Astrocyte (in vitro differentiated cells and primary cell): ENCODE measurements at regions not wholly inside any gene's neighbourhood (a gene's known extent, or its start where the extent isn't known, plus 50 kb on each side); places are given as distances from the start of the nearest gene placed in this dataset.

Experiments
- DNase-seq: peaks from one replicate; pipeline ENCODE4 v3.0.0-alpha.2; 2010; ENCODE audit warnings: low read depth
- FAIRE-seq: peaks from 2 replicates; lab custom pipeline; 2011; peaks lifted over from hg19 to GRCh38; lab: Jason Lieb, UNC
- H2AFZ ChIP-seq: 2 replicates; pipeline ENCODE4 v1.6.0; 2012; ENCODE audit warnings: low read depth, low read length, inconsistent platforms
- H3K27ac ChIP-seq: 2 replicates; pipeline ENCODE4 v1.5.1; 2011; ENCODE audit warnings: low read depth, low read length, inconsistent platforms
- H3K27me3 ChIP-seq: 2 replicates; pipeline ENCODE4 v1.6.0; 2011; ENCODE audit warnings: low read length, inconsistent platforms; ENCODE audit not compliant: insufficient read depth
- H3K36me3 ChIP-seq: 2 replicates; pipeline ENCODE4 v1.5.1; 2011; ENCODE audit warnings: low read length, inconsistent platforms; ENCODE audit not compliant: insufficient read depth
- H3K4me1 ChIP-seq: 2 replicates; pipeline ENCODE4 v1.5.1; 2011; ENCODE audit warnings: low read length, inconsistent platforms; ENCODE audit not compliant: insufficient read depth
- H3K4me2 ChIP-seq: 2 replicates; pipeline ENCODE4 v1.6.0; 2012; ENCODE audit warnings: low read length, inconsistent platforms
- H3K4me3 ChIP-seq: 2 replicates; pipeline ENCODE4 v1.5.1; 2011; ENCODE audit warnings: low read depth, mild to moderate bottlenecking, low read length, inconsistent platforms; ENCODE audit not compliant: insufficient read depth
- H3K79me2 ChIP-seq: 2 replicates; pipeline ENCODE4 v1.6.0; 2012; ENCODE audit warnings: mild to moderate bottlenecking, low read length, inconsistent platforms; ENCODE audit not compliant: insufficient read depth
- H3K9ac ChIP-seq: 2 replicates; pipeline ENCODE4 v1.6.0; 2012; ENCODE audit warnings: mild to moderate bottlenecking, low read length, inconsistent platforms
- H3K9me3 ChIP-seq: 2 replicates; pipeline ENCODE4 v1.5.1; 2012; ENCODE audit warnings: low read depth, mild to moderate bottlenecking, low read length, inconsistent platforms; ENCODE audit not compliant: insufficient read depth
- H4K20me1 ChIP-seq: 2 replicates; pipeline ENCODE4 v1.6.0; 2012; ENCODE audit warnings: low read length, inconsistent platforms; ENCODE audit not compliant: insufficient read depth
- H3K27ac Mint-ChIP-seq: one replicate; pipeline ENCODE4 v1.8.0; 2021; ENCODE audit warnings: mild to moderate bottlenecking, mixed read lengths; ENCODE audit not compliant: unreplicated experiment
- H3K27me3 Mint-ChIP-seq: one replicate; pipeline ENCODE4 v1.8.0; 2021; ENCODE audit warnings: low read depth, mixed read lengths; ENCODE audit not compliant: unreplicated experiment
- H3K36me3 Mint-ChIP-seq: one replicate; pipeline ENCODE4 v1.8.0; 2021; ENCODE audit warnings: low read depth, mixed read lengths; ENCODE audit not compliant: unreplicated experiment
- H3K4me1 Mint-ChIP-seq: one replicate; pipeline ENCODE4 v1.8.0; 2021; ENCODE audit warnings: low read depth, mixed read lengths; ENCODE audit not compliant: unreplicated experiment
- H3K4me3 Mint-ChIP-seq: one replicate; pipeline ENCODE4 v1.8.0; 2021; ENCODE audit warnings: mild to moderate bottlenecking, moderate library complexity, mixed read lengths; ENCODE audit not compliant: unreplicated experiment
- H3K9me3 Mint-ChIP-seq: one replicate; pipeline ENCODE4 v1.8.0; 2021; ENCODE audit warnings: mild to moderate bottlenecking, mixed read lengths; ENCODE audit not compliant: unreplicated experiment
- CTCF ChIP-seq: IDR thresholded peaks from 2 replicates; pipeline ENCODE4 v1.5.1; 2011; ENCODE audit warnings: low read depth, mild to moderate bottlenecking, inconsistent platforms, low read length, moderate library complexity; ENCODE audit not compliant: insufficient read depth
- EZH2 ChIP-seq: IDR thresholded peaks from 2 replicates; pipeline ENCODE4 v1.6.1; 2012; ENCODE audit warnings: mild to moderate bottlenecking, low read length, inconsistent platforms; ENCODE audit not compliant: insufficient read depth

- H3K79me2 ChIP-seq, result no peaks in the 10 kb centered on the region
- H3K4me3 Mint-ChIP-seq, result no peak overlapping the region
- no peak for DNase-seq
- no peak overlapping the region for H3K9ac ChIP-seq
- H3K36me3 Mint-ChIP-seq, result no peaks in the 10 kb centered on the region
- H3K27ac Mint-ChIP-seq, result no peak overlapping the region
- H4K20me1 ChIP-seq, result no peaks in the 10 kb centered on the region
- H2AFZ ChIP-seq, result no peak overlapping the region
- H3K27me3 ChIP-seq, result no peaks in the 10 kb centered on the region
- H3K27me3 Mint-ChIP-seq, result peaks cover 33% of the 10 kb centered on the region
- H3K4me1 ChIP-seq, result no peaks in the 10 kb centered on the region
- H3K9me3 Mint-ChIP-seq, result no peaks in the 10 kb centered on the region
- TF ChIP-seq CTCF (no peak), EZH2 (no peak)
- no peak overlapping the region for H3K4me2 ChIP-seq
- peaks cover 5% of the 10 kb centered on the region for H3K9me3 ChIP-seq
- H3K4me3 ChIP-seq, result no peak overlapping the region
- no peaks in the 10 kb centered on the region for H3K4me1 Mint-ChIP-seq
- H3K27ac ChIP-seq, result no peak overlapping the region
- H3K36me3 ChIP-seq, result no peaks in the 10 kb centered on the region
- no peak for FAIRE-seq
Measured at GRCh38 chr22:48049116-48049515, 1286.7 kb downstream of the TBC1D22A start.

GRCh38 chr22:48047722-48048500, 1285.5 kb downstream of the TBC1D22A start:
- Mint-ChIP-seq H3K27me3 (peaks cover 33% of the 10 kb centered on the region), H3K9me3 (no peaks in the 10 kb centered on the region), H3K4me1 (no peaks in the 10 kb centered on the region), H3K4me3 (no peak overlapping the region), H3K27ac (no peak overlapping the region), H3K36me3 (no peaks in the 10 kb centered on the region)
- DNase-seq, result no peak
- Histone ChIP-seq H3K4me1 (no peaks in the 10 kb centered on the region), H3K27ac (no peak overlapping the region), H3K4me3 (no peak overlapping the region), H2AFZ (no peak overlapping the region), H3K27me3 (no peaks in the 10 kb centered on the region), H4K20me1 (no peaks in the 10 kb centered on the region), H3K9ac (no peak overlapping the region), H3K36me3 (no peaks in the 10 kb centered on the region), H3K9me3 (peaks cover 5% of the 10 kb centered on the region), H3K4me2 (no peak overlapping the region), H3K79me2 (no peaks in the 10 kb centered on the region)
- no peak for FAIRE-seq
- TF ChIP-seq CTCF (no peak), EZH2 (no peak)

GRCh38 chr22:48045369-48045768, 1282.9 kb downstream of the TBC1D22A start:
- H3K4me1 Mint-ChIP-seq, result no peaks in the 10 kb centered on the region
- no peaks in the 10 kb centered on the region for H3K9me3 Mint-ChIP-seq
- FAIRE-seq, result no peak

More at GRCh38 chr22:48045369-48045768, 1282.9 kb downstream of the TBC1D22A start:
- Histone ChIP-seq H3K9me3 (peaks cover 2% of the 10 kb centered on the region), H3K27ac (no peak overlapping the region), H3K4me2 (no peak overlapping the region), H3K9ac (no peak overlapping the region), H4K20me1 (no peaks in the 10 kb centered on the region), H2AFZ (no peak overlapping the region), H3K4me3 (no peak overlapping the region), H3K4me1 (no peaks in the 10 kb centered on the region), H3K36me3 (no peaks in the 10 kb centered on the region), H3K79me2 (no peaks in the 10 kb centered on the region), H3K27me3 (no peaks in the 10 kb centered on the region)
- no peak overlapping the region for H3K4me3 Mint-ChIP-seq
- DNase-seq, result no peak
- no peak overlapping the region for H3K27ac Mint-ChIP-seq
- peaks cover 37% of the 10 kb centered on the region for H3K27me3 Mint-ChIP-seq
- no peaks in the 10 kb centered on the region for H3K36me3 Mint-ChIP-seq
- no peak for TF ChIP-seq EZH2
